ENCODE measurements at regions not wholly inside any gene's neighbourhood (a gene's known extent, or its start where the extent isn't known, plus 50 kb on each side); places are given as distances from the start of the nearest gene placed in this dataset.

DNA sequence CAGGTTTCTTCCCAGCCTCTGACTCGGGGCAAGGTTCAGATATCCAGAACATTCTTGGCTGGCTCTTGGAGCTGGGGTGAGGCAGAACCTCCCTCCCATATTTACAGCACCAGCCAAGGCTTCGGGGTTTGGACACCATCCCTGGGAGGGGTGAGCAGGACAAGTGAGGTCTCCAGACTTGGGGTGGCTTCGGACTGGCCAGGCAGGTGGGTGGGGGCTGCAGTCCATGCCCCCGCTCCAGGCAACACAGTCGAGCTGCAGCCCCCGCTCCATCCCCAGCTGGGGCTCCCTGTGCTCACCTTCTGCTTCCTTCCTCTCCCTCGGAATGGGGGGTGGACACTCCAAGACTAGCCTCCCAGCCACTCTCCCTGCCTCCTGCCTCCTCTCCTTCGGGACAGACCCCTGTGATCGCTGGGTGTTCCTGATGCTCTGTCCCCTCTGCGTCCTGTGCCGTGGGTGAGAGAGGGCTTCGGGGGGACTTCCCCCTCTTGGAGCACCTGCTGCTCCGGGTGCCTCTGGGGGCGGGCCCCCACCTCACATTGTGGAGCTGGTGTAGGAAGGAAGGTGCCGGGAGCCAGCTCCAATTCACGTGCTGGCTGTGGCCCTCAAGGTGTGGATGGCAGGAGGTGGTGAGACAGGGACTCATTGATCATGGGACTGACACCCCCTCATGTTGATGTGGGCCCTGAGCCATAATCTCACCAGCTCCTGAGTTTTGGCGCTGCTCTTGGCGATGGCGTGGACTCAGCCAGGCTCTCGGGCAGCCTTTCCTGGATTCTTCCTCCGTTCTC, 189.2 kb downstream of the SEC14L1 start:
- TF ChIP-seq POLR2A (IDR thresholded peaks at IDR 0.05): no peak
- TF ChIP-seq, protein P1, sequence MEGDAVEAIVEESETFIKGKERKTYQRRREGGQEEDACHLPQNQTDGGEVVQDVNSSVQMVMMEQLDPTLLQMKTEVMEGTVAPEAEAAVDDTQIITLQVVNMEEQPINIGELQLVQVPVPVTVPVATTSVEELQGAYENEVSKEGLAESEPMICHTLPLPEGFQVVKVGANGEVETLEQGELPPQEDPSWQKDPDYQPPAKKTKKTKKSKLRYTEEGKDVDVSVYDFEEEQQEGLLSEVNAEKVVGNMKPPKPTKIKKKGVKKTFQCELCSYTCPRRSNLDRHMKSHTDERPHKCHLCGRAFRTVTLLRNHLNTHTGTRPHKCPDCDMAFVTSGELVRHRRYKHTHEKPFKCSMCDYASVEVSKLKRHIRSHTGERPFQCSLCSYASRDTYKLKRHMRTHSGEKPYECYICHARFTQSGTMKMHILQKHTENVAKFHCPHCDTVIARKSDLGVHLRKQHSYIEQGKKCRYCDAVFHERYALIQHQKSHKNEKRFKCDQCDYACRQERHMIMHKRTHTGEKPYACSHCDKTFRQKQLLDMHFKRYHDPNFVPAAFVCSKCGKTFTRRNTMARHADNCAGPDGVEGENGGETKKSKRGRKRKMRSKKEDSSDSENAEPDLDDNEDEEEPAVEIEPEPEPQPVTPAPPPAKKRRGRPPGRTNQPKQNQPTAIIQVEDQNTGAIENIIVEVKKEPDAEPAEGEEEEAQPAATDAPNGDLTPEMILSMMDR (IDR thresholded peaks at IDR 0.05): no peak
